GM12878 (cell line): ENCODE measurements at regions not wholly inside any gene's neighbourhood (a gene's known extent, or its start where the extent isn't known, plus 50 kb on each side); places are given as distances from the start of the nearest gene placed in this dataset.
"Not testable (repeated sequence)": the region's sequence is repeated elsewhere in the genome, so short reads cannot be mapped to it uniquely, and the experiment has no call there.

ENCODE experiments used
- ATAC-seq: fragments of 200-7000 bp; cut with Tn5 transposase; 3 replicates; pipeline ENCODE4 v1.9.1; 2020; ENCODE audit warnings: mild to moderate bottlenecking, moderate library complexity
- BruUV-seq: library from RNA; stranded (reverse); fragments of 400-500 nt; replicated peaks from 2 replicates; lab custom pipeline; 2021; lab: Mats Ljungman, UMichigan
- CTCF ChIA-PET: fragments of 300-600 bp; sonication (Branson Sonifier 250); formaldehyde crosslinking; extraction: SDS; loops from one replicate; lab custom pipeline; 2021; ENCODE audit warnings: inconsistent platforms; lab: Yijun Ruan, JAX
- POLR2A ChIA-PET: fragments of 350-600 bp; formaldehyde crosslinking; extraction: SDS; loops from one replicate; lab custom pipeline; 2021; ENCODE audit warnings: inconsistent platforms; lab: Charles Lee
- RAD21 ChIA-PET: fragments of 300-600 bp; sonication (Branson Sonifier 250); formaldehyde crosslinking; loops from one replicate; lab custom pipeline; 2023; ENCODE audit warnings: antibody characterized with exemption; ENCODE audit not compliant: unreplicated experiment; lab: Charles Lee
- SMC1A ChIA-PET: fragments of 300-600 bp; sonication (Branson Sonifier 250); formaldehyde crosslinking; loops from one replicate; lab custom pipeline; 2023; ENCODE audit not compliant: unreplicated experiment, uncharacterized antibody; lab: Charles Lee
- DNase-seq: peaks from one replicate; pipeline ENCODE4 v3.0.0-alpha.2; 2011; ENCODE audit warnings: low read depth, low spot score
- FAIRE-seq: peaks from 3 replicates; lab custom pipeline; 2011; peaks lifted over from hg19 to GRCh38; lab: Jason Lieb, UNC
- H2AFZ ChIP-seq: 2 replicates; pipeline ENCODE4 v1.6.0; 2011; ENCODE audit warnings: low read depth, low read length, control low read depth; ENCODE audit not compliant: control insufficient read depth
- H3K27ac ChIP-seq: 2 replicates; pipeline ENCODE4 v1.5.1; 2011; ENCODE audit warnings: control low read depth; ENCODE audit not compliant: control insufficient read depth, insufficient read depth
- H3K27me3 ChIP-seq, 2 experiments: replicated peaks in 1 of 2; 2 replicates each; pipeline versions ENCODE4 v1.6.0 to v1.6.1; 2011; ENCODE audit warnings: low read length in 1 of 2; ENCODE audit not compliant: control insufficient read depth in 2 of 2, insufficient read depth in 2 of 2
- H3K36me3 ChIP-seq, 2 experiments: 2 replicates each; pipeline ENCODE4 v1.5.1; 2011; ENCODE audit warnings: low read length in 1 of 2; ENCODE audit not compliant: control insufficient read depth in 2 of 2, insufficient read depth in 2 of 2
- H3K4me1 ChIP-seq: 2 replicates; pipeline ENCODE4 v1.6.1; 2011; ENCODE audit warnings: mild to moderate bottlenecking, low read length, moderate library complexity, mixed read lengths; ENCODE audit not compliant: control insufficient read depth, insufficient read depth
- H3K4me2 ChIP-seq: 2 replicates; pipeline ENCODE4 v1.6.0; 2011; ENCODE audit warnings: control low read depth; ENCODE audit not compliant: control insufficient read depth, insufficient read depth
- H3K4me3 ChIP-seq: fragments of 200-600 bp; sonication (generic); 2 replicates; pipeline ENCODE4 v1.5.1; 2016
- H3K79me2 ChIP-seq: 2 replicates; pipeline ENCODE4 v1.6.0; 2011; ENCODE audit warnings: low read length; ENCODE audit not compliant: control insufficient read depth, insufficient read depth
- H3K9ac ChIP-seq: 2 replicates; pipeline ENCODE4 v1.8.0; 2011; ENCODE audit warnings: low read length, control low read depth, mixed read lengths; ENCODE audit not compliant: control insufficient read depth, insufficient read depth
- H3K9me3 ChIP-seq: replicated peaks from 3 replicates; pipeline ENCODE4 v1.5.1; 2011; ENCODE audit warnings: mild to moderate bottlenecking, low read length; ENCODE audit not compliant: control insufficient read depth, insufficient read depth
- H4K20me1 ChIP-seq: 2 replicates; pipeline ENCODE4 v1.6.0; 2011; ENCODE audit not compliant: control insufficient read depth, insufficient read depth
- CUX1 ChIP-seq: IDR thresholded peaks from 2 replicates; pipeline ENCODE4 v1.6.1; 2012; ENCODE audit warnings: improper control_type of control experiment, low read depth, low read length; ENCODE audit not compliant: insufficient replicate concordance
- RB1 ChIP-seq: fragments of 450-650 bp; formaldehyde crosslinking; IDR thresholded peaks from 2 replicates; pipeline ENCODE4 v1.6.1; 2017; ENCODE audit warnings: mild to moderate bottlenecking, borderline replicate concordance
- WGBS: methylation state at CpG from one replicate; pipeline ENCODE4 v1.1.6; 2016; ENCODE audit warnings: low lambda C conversion rate; ENCODE audit not compliant: insufficient replicate concordance, insufficient coverage; ENCODE audit errors: missing lambda C conversion rate; 5-methylcytosine and 5-hydroxymethylcytosine counted together
- in situ Hi-C: fragments of 300-500 bp; cut with MboI; formaldehyde crosslinking; loops from 9 replicates; pipeline ENCODE4 v1.14.3; 2018; ENCODE audit warnings: mixed read lengths
- intact Hi-C: fragments of 100-400 bp; cut with micrococcal nuclease; formaldehyde crosslinking; loops from one replicate; pipeline ENCODE4 v1.14.2; 2022; ENCODE audit not compliant: unreplicated experiment

DNA sequence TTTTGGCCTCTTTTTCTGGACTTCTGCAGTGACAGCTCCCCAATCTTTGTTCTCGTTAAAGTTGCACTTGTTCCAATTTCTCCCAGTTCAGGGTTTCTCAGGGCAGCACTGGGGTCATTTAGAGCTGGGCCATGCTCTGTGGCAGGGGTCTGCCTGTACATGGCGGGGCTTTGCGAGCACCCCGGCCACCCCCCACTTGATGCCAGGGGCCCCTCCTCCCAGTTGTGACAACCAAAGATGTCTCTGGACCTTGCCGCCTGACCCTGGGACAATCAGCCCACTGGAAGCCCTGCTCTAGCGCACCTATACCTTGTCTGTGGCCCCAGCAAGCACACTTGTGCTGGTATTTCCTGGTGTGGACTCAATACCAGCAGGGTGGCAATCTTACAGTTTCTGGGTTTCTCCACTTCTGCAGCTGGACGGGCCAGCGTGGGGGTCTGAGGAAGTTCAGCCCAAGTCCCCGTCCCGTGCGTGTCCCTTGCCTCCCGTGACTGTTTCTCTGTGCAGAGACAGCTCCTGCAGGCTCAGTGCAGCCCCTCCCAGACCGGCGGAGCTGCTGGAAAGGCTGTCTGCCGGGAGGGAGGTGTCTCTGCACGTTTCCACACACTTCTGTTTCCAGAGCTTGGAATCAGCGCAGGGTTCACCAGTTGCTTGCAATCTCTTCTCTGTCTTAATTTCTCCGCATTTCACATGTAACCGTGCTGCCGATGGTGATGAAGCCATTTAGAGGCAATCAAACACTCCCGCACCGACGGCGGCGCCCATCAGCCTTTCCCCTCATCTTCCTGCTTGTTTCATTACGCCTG, 1328.9 kb downstream of the BRD1 start:
- no peak overlapping the region for H2AFZ ChIP-seq
- no peak for FAIRE-seq
- POLR2A ChIA-PET = no interaction called here
- intact Hi-C loops (loop anchor here (10.0 kb wide), 1 partner anchor 1094 kb away; no protein-coding TSS in a partner anchor), in situ Hi-C loops (loop anchor here (10.0 to 25.0 kb wide), 2 partner anchors 1744 to 1936 kb away; no protein-coding TSS in a partner anchor)
- H3K4me1 ChIP-seq = no peaks in the 10 kb centered on the region
- H3K27me3 ChIP-seq = no peaks in the 10 kb centered on the region
- H3K9ac ChIP-seq = no peak overlapping the region
- no peak for ATAC-seq
- WGBS = 56% methylated on average over 26 of the region's 26 CpGs
- BruUV-seq = no TSS peak
- DNase-seq = no peak
- H3K9me3 ChIP-seq = no peaks in the 10 kb centered on the region; the same call in 2 of the 3 replicates
- H4K20me1 ChIP-seq = no peaks in the 10 kb centered on the region
- no peak overlapping the region for H3K4me3 ChIP-seq
- no peaks in the 10 kb centered on the region for H3K79me2 ChIP-seq
- no peaks in the 10 kb centered on the region for H3K36me3 ChIP-seq
- no peak for TF ChIP-seq CUX1
- no peak for TF ChIP-seq RB1
- CTCF ChIA-PET = no interaction called here
- no peak overlapping the region for H3K27ac ChIP-seq
- SMC1A ChIA-PET = no interaction called here
- H3K4me2 ChIP-seq = no peak overlapping the region
- RAD21 ChIA-PET = no interaction called here

GRCh38 chr22:48497743-48498520, 1329.7 kb downstream of the BRD1 start:
- WGBS = 13% methylated on average over 3 of the region's 16 CpGs
- H3K36me3 ChIP-seq, H3K27me3 ChIP-seq, POLR2A ChIA-PET, CTCF ChIA-PET, RAD21 ChIA-PET, H3K4me1 ChIP-seq, ATAC-seq, H3K9me3 ChIP-seq, H3K27ac ChIP-seq, H3K9ac ChIP-seq, H3K79me2 ChIP-seq, SMC1A ChIA-PET, DNase-seq, H3K4me2 ChIP-seq, H3K4me3 ChIP-seq, H4K20me1 ChIP-seq, BruUV-seq, FAIRE-seq, H2AFZ ChIP-seq: not testable (repeated sequence)
- intact Hi-C loops = loop anchor here (10.0 kb wide), 1 partner anchor 1093 kb away; no protein-coding TSS in a partner anchor
- in situ Hi-C loops = loop anchor here (10.0 to 25.0 kb wide), 2 partner anchors 1743 to 1936 kb away; no protein-coding TSS in a partner anchor
